IMR-90 (cell line): ENCODE measurements at regions not wholly inside any gene's neighbourhood (a gene's known extent, or its start where the extent isn't known, plus 50 kb on each side); places are given as distances from the start of the nearest gene placed in this dataset.

Experiments used
- ATAC-seq: fragments of 200-7000 bp; cut with Tn5 transposase; 2 replicates; pipeline ENCODE4 v1.9.1; 2020; ENCODE audit warnings: low read depth, mild to moderate bottlenecking, moderate library complexity
- BruUV-seq: library from RNA; stranded (reverse); fragments of 400-500 nt; replicated peaks from 2 replicates; lab custom pipeline; 2021; lab: Mats Ljungman, UMichigan
- CTCF ChIA-PET: fragments of 300-600 bp; formaldehyde crosslinking; extraction: SDS; loops from one replicate; lab custom pipeline; 2021; ENCODE audit warnings: antibody characterized with exemption; lab: Yijun Ruan, JAX
- POLR2A ChIA-PET: fragments of 300-600 bp; sonication (Branson Sonifier 250); formaldehyde crosslinking; loops from one replicate; lab custom pipeline; 2022; ENCODE audit warnings: antibody characterized with exemption; ENCODE audit not compliant: unreplicated experiment; lab: Charles Lee
- DNase-seq: peaks from one replicate; pipeline ENCODE4 v3.0.0; 2013
- H2AFZ ChIP-seq: replicated peaks from 2 replicates; pipeline ENCODE3; 2013; ENCODE audit warnings: low read length, mild to moderate bottlenecking; ENCODE audit not compliant: poor library complexity
- H2AK5ac ChIP-seq: 2 replicates; pipeline ENCODE4 v1.6.1; 2013; ENCODE audit warnings: low read depth, low read length, inconsistent platforms
- H2AK9ac ChIP-seq: replicated peaks from 2 replicates; pipeline ENCODE3; 2013; ENCODE audit warnings: mild to moderate bottlenecking, low read depth, low read length, moderate library complexity; ENCODE audit not compliant: poor library complexity
- H2BK120ac ChIP-seq: 2 replicates; pipeline ENCODE4 v1.6.1; 2013; ENCODE audit warnings: low read depth, low read length, inconsistent platforms
- H2BK15ac ChIP-seq: 3 replicates; pipeline ENCODE4 v1.6.1; 2013; ENCODE audit warnings: low read depth, low read length, inconsistent platforms
- H2BK20ac ChIP-seq: 2 replicates; pipeline ENCODE4 v1.6.1; 2013; ENCODE audit warnings: low read depth, mild to moderate bottlenecking, inconsistent platforms, low read length, moderate library complexity
- H2BK5ac ChIP-seq: 2 replicates; pipeline ENCODE4 v1.6.1; 2013; ENCODE audit warnings: mild to moderate bottlenecking, low read depth, low read length, inconsistent platforms; ENCODE audit not compliant: poor library complexity, severe bottlenecking
- H3K14ac ChIP-seq: replicated peaks from 2 replicates; pipeline ENCODE4 v1.6.1; 2013; ENCODE audit warnings: low read depth, low read length, inconsistent platforms
- H3K18ac ChIP-seq: 2 replicates; pipeline ENCODE4 v1.6.1; 2013; ENCODE audit warnings: low read depth, low read length, control low read depth
- H3K23ac ChIP-seq: 2 replicates; pipeline ENCODE4 v1.6.1; 2013; ENCODE audit warnings: low read depth, low read length, inconsistent platforms
- H3K27ac ChIP-seq: 2 replicates; pipeline ENCODE4 v1.5.1; 2013; ENCODE audit warnings: mild to moderate bottlenecking, control low read depth, low read length; ENCODE audit not compliant: insufficient read depth
- H3K27me3 ChIP-seq: 2 replicates; pipeline ENCODE4 v1.6.1; 2013; ENCODE audit warnings: low read length; ENCODE audit not compliant: control insufficient read depth, insufficient read depth
- H3K36me3 ChIP-seq: 2 replicates; pipeline ENCODE4 v1.6.1; 2013; ENCODE audit warnings: low read length, mixed read lengths; ENCODE audit not compliant: control insufficient read depth, insufficient read depth
- H3K4ac ChIP-seq: 2 replicates; pipeline ENCODE4 v1.6.1; 2013; ENCODE audit warnings: low read depth, low read length, inconsistent platforms
- H3K4me1 ChIP-seq: 2 replicates; pipeline ENCODE4 v1.6.1; 2013; ENCODE audit warnings: low read length, mixed read lengths; ENCODE audit not compliant: control insufficient read depth, insufficient read depth
- H3K4me2 ChIP-seq: 2 replicates; pipeline ENCODE4 v1.6.1; 2013; ENCODE audit warnings: low read depth, mild to moderate bottlenecking, control low read depth, low read length, moderate library complexity
- H3K4me3 ChIP-seq: 2 replicates; pipeline ENCODE4 v1.5.1; 2013; ENCODE audit warnings: low read depth, mild to moderate bottlenecking, control low read depth, low read length, moderate library complexity; ENCODE audit not compliant: insufficient read depth
- H3K56ac ChIP-seq: 2 replicates; pipeline ENCODE4 v1.6.1; 2013; ENCODE audit warnings: low read length, inconsistent platforms; ENCODE audit not compliant: insufficient read depth; ENCODE audit errors: extremely low read depth
- H3K79me1 ChIP-seq, 2 experiments: 2 replicates each; pipeline ENCODE4 v1.6.1; 2013; ENCODE audit warnings: low read length in 2 of 2, inconsistent platforms in 1 of 2, low read depth in 1 of 2
- H3K9ac ChIP-seq: 2 replicates; pipeline ENCODE4 v1.6.1; 2013; ENCODE audit warnings: low read depth, low read length, control low read depth
- H3K9me1 ChIP-seq: 2 replicates; pipeline ENCODE4 v1.6.1; 2013; ENCODE audit warnings: low read length, inconsistent platforms; ENCODE audit not compliant: insufficient read depth
- H3K9me3 ChIP-seq: 2 replicates; pipeline ENCODE4 v1.6.1; 2013; ENCODE audit warnings: low read length; ENCODE audit not compliant: control insufficient read depth, insufficient read depth
- H4K20me1 ChIP-seq: 2 replicates; pipeline ENCODE4 v1.6.1; 2013; ENCODE audit warnings: low read length, inconsistent platforms; ENCODE audit not compliant: insufficient read depth
- H4K5ac ChIP-seq: 2 replicates; pipeline ENCODE4 v1.6.1; 2013; ENCODE audit warnings: mild to moderate bottlenecking, low read depth, low read length, control low read depth
- H4K8ac ChIP-seq, 2 experiments: 2 replicates each; pipeline ENCODE4 v1.6.1; 2013; ENCODE audit warnings: low read depth in 2 of 2, low read length in 2 of 2, control low read depth in 1 of 2, inconsistent platforms in 1 of 2
- H4K91ac ChIP-seq: 2 replicates; pipeline ENCODE4 v1.6.1; 2013; ENCODE audit warnings: low read depth, low read length, inconsistent platforms; ENCODE audit not compliant: insufficient read depth
- BHLHE40 ChIP-seq: fragments of 150-350 bp; IDR thresholded peaks from 2 replicates; pipeline ENCODE4 v1.6.1; 2016; ENCODE audit warnings: mild to moderate bottlenecking, low read depth, low read length
- CEBPB ChIP-seq: IDR thresholded peaks from 2 replicates; pipeline ENCODE4 v1.6.1; 2012; ENCODE audit warnings: low read depth, low read length, improper control_type of control experiment
- CHD1 ChIP-seq: IDR thresholded peaks from 2 replicates; pipeline ENCODE4 v1.6.1; 2012; ENCODE audit warnings: low read depth, low read length, improper control_type of control experiment
- CTCF ChIP-seq: conservative IDR thresholded peaks from 2 replicates; pipeline ENCODE4 v1.5.1; 2012; ENCODE audit warnings: mild to moderate bottlenecking, low read depth, low read length, improper control_type of control experiment
- ELK1 ChIP-seq: fragments of 150-350 bp; IDR thresholded peaks from 2 replicates; pipeline ENCODE4 v1.6.1; 2016; ENCODE audit warnings: low read depth, mild to moderate bottlenecking, low read length, moderate library complexity, borderline replicate concordance
- MAFK ChIP-seq: IDR thresholded peaks from 2 replicates; pipeline ENCODE4 v1.6.1; 2012; ENCODE audit warnings: low read depth, low read length, improper control_type of control experiment
- MAZ ChIP-seq: IDR thresholded peaks from 2 replicates; pipeline ENCODE4 v1.6.1; 2012; ENCODE audit warnings: low read depth, mild to moderate bottlenecking, low read length, improper control_type of control experiment, moderate library complexity, borderline replicate concordance
- MXI1 ChIP-seq: IDR thresholded peaks from 2 replicates; pipeline ENCODE4 v1.6.1; 2012; ENCODE audit warnings: low read depth, mild to moderate bottlenecking, low read length, moderate library complexity, borderline replicate concordance
- NFE2L2 ChIP-seq: fragments of 150-350 bp; IDR thresholded peaks from 2 replicates; pipeline ENCODE4 v1.6.1; 2016; ENCODE audit warnings: low read depth, mild to moderate bottlenecking, low read length
- POLR2A ChIP-seq: IDR thresholded peaks from 2 replicates; pipeline ENCODE4 v1.6.1; 2012; ENCODE audit warnings: mild to moderate bottlenecking, low read depth, low read length
- RAD21 ChIP-seq: IDR thresholded peaks from 2 replicates; pipeline ENCODE4 v1.6.1; 2012; ENCODE audit warnings: low read length, improper control_type of control experiment
- RCOR1 ChIP-seq: IDR thresholded peaks from 2 replicates; pipeline ENCODE4 v1.6.1; 2012; ENCODE audit warnings: mild to moderate bottlenecking, low read length, improper control_type of control experiment; ENCODE audit not compliant: insufficient replicate concordance
- RFX5 ChIP-seq: IDR thresholded peaks from 2 replicates; pipeline ENCODE4 v1.8.0; 2012; ENCODE audit warnings: low read depth, mild to moderate bottlenecking, low read length, moderate library complexity
- SMC3 ChIP-seq: fragments of 150-350 bp; IDR thresholded peaks from 2 replicates; pipeline ENCODE4 v1.6.1; 2016; ENCODE audit warnings: low read depth, mild to moderate bottlenecking, antibody characterized with exemption, low read length, moderate library complexity
- USF2 ChIP-seq: fragments of 150-350 bp; IDR thresholded peaks from 2 replicates; pipeline ENCODE4 v1.6.1; 2017; ENCODE audit warnings: mild to moderate bottlenecking, antibody characterized with exemption, low read length, low read depth
- dilution Hi-C: fragments of 300-500 bp; cut with HindIII; formaldehyde crosslinking; loops from one replicate; pipeline ENCODE4 v1.14.3; 2018; ENCODE audit warnings: low sequenced_read_pairs; ENCODE audit not compliant: unreplicated experiment
- in situ Hi-C: fragments of 300-500 bp; cut with MboI; formaldehyde crosslinking; loops from 3 replicates; pipeline ENCODE4 v1.14.3; 2019; ENCODE audit warnings: low sequenced_read_pairs, inconsistent platforms, mixed read lengths
- intact Hi-C: fragments of 100-400 bp; cut with micrococcal nuclease; formaldehyde crosslinking; loops from 2 replicates; pipeline ENCODE4 v1.10.0; 2022

GRCh38 chr5:30891660-30892059 lies 301.8 kb upstream of the CDH6 start:
- no peaks in the 10 kb centered on the region for H3K27me3 ChIP-seq
- no peak overlapping the region for H3K56ac ChIP-seq
- ATAC-seq: no peak
- no peaks in the 10 kb centered on the region for H3K9me1 ChIP-seq
- H4K5ac ChIP-seq: no peak overlapping the region
- no peak overlapping the region for H3K4ac ChIP-seq
- no peak overlapping the region for H2AFZ ChIP-seq
- H3K36me3 ChIP-seq: no peaks in the 10 kb centered on the region
- ChIA-PET CTCF (no interaction called here), POLR2A (no interaction called here)
- dilution Hi-C loops (no loop called here), intact Hi-C loops (no loop called here), in situ Hi-C loops (no loop called here)
- H3K27ac ChIP-seq: no peak overlapping the region
- no peaks in the 10 kb centered on the region for H4K20me1 ChIP-seq
- no peak overlapping the region for H4K91ac ChIP-seq
- no peak overlapping the region for H2BK5ac ChIP-seq
- H3K9ac ChIP-seq: no peak overlapping the region
- H3K9me3 ChIP-seq: no peaks in the 10 kb centered on the region
- H2BK120ac ChIP-seq: no peak overlapping the region
- no peak overlapping the region for H2AK9ac ChIP-seq
- H3K4me3 ChIP-seq: no peak overlapping the region
- no peak overlapping the region for H3K4me2 ChIP-seq
- no peak for DNase-seq
- no peaks in the 10 kb centered on the region for H3K79me1 ChIP-seq
- no peak overlapping the region for H3K14ac ChIP-seq
- TF ChIP-seq MAZ (no peak), RFX5 (no peak), BHLHE40 (no peak), USF2 (no peak), MAFK (no peak), CHD1 (no peak), CEBPB (no peak), ELK1 (no peak), CTCF (no peak), MXI1 (no peak), RAD21 (no peak), POLR2A (no peak), RCOR1 (no peak), SMC3 (no peak), NFE2L2 (no peak)
- BruUV-seq: no TSS peak
- H3K4me1 ChIP-seq: no peaks in the 10 kb centered on the region
- H2BK15ac ChIP-seq: no peak overlapping the region
- H2AK5ac ChIP-seq: no peak overlapping the region
- no peak overlapping the region for H3K23ac ChIP-seq
- H3K18ac ChIP-seq: no peak overlapping the region
- no peak overlapping the region for H2BK20ac ChIP-seq
- no peak overlapping the region for H4K8ac ChIP-seq
